Activated naive CD8-positive, alpha-beta T cell treated with anti-CD3 and anti-CD28 coated beads for 36 hours (primary cell): ENCODE measurements at regions not wholly inside any gene's neighbourhood (a gene's known extent, or its start where the extent isn't known, plus 50 kb on each side); places are given as distances from the start of the nearest gene placed in this dataset.

ENCODE experiments used
- DNase-seq: peaks from one replicate; pipeline ENCODE4 v3.0.0; 2021
- H3K27ac Mint-ChIP-seq: one replicate; pipeline ENCODE4 v1.8.0; 2022; ENCODE audit warnings: mild to moderate bottlenecking, moderate library complexity, mixed read lengths
- H3K27me3 Mint-ChIP-seq: one replicate; pipeline ENCODE4 v1.8.0; 2022; ENCODE audit warnings: mild to moderate bottlenecking, mixed read lengths
- H3K36me3 Mint-ChIP-seq: one replicate; pipeline ENCODE4 v1.8.0; 2021; ENCODE audit warnings: mild to moderate bottlenecking, mixed read lengths
- H3K4me1 Mint-ChIP-seq: one replicate; pipeline ENCODE4 v1.8.0; 2021; ENCODE audit warnings: mixed read lengths
- H3K4me3 Mint-ChIP-seq: one replicate; pipeline ENCODE4 v1.8.0; 2022; ENCODE audit warnings: mild to moderate bottlenecking, moderate library complexity, mixed read lengths
- H3K9me3 Mint-ChIP-seq: one replicate; pipeline ENCODE4 v1.8.0; 2022; ENCODE audit warnings: mixed read lengths

GRCh38 chr9:107914151-107914550 lies 424.6 kb upstream of the KLF4 start:
- Mint-ChIP-seq H3K9me3 (peaks cover 7% of the 10 kb centered on the region), H3K27ac (no peak overlapping the region), H3K27me3 (no peaks in the 10 kb centered on the region), H3K4me3 (no peak overlapping the region), H3K36me3 (no peaks in the 10 kb centered on the region), H3K4me1 (no peaks in the 10 kb centered on the region)
- DNase-seq: no peak

- no peaks in the 10 kb centered on the region for H3K4me1 Mint-ChIP-seq
- no peak overlapping the region for H3K27ac Mint-ChIP-seq
- H3K27me3 Mint-ChIP-seq: no peaks in the 10 kb centered on the region
- DNase-seq: no peak
- no peaks in the 10 kb centered on the region for H3K36me3 Mint-ChIP-seq
- peaks cover 4% of the 10 kb centered on the region for H3K9me3 Mint-ChIP-seq
- H3K4me3 Mint-ChIP-seq: no peak overlapping the region
Measured at GRCh38 chr9:107907715-107908114, 418.1 kb upstream of the KLF4 start.

GRCh38 chr9:107907255-107907654 lies 417.7 kb upstream of the KLF4 start:
- Mint-ChIP-seq H3K4me3 (no peak overlapping the region), H3K27me3 (no peaks in the 10 kb centered on the region), H3K27ac (no peak overlapping the region), H3K36me3 (no peaks in the 10 kb centered on the region), H3K9me3 (no peaks in the 10 kb centered on the region), H3K4me1 (no peaks in the 10 kb centered on the region)
- no peak for DNase-seq

GRCh38 chr9:107906074-107906473 lies 416.5 kb upstream of the KLF4 start:
- no peaks in the 10 kb centered on the region for H3K9me3 Mint-ChIP-seq
- no peaks in the 10 kb centered on the region for H3K4me1 Mint-ChIP-seq
- H3K4me3 Mint-ChIP-seq: no peak overlapping the region
- H3K27me3 Mint-ChIP-seq: no peaks in the 10 kb centered on the region
- H3K36me3 Mint-ChIP-seq: no peaks in the 10 kb centered on the region
- no peak for DNase-seq
- no peak overlapping the region for H3K27ac Mint-ChIP-seq

- no peak for DNase-seq
- Mint-ChIP-seq H3K9me3 (no peaks in the 10 kb centered on the region), H3K4me3 (no peak overlapping the region), H3K36me3 (no peaks in the 10 kb centered on the region), H3K4me1 (no peaks in the 10 kb centered on the region), H3K27ac (no peak overlapping the region), H3K27me3 (no peaks in the 10 kb centered on the region)
Measured at GRCh38 chr9:107905308-107906020, 415.9 kb upstream of the KLF4 start.

GRCh38 chr9:107899961-107900330 lies 410.4 kb upstream of the KLF4 start:
- Mint-ChIP-seq H3K27me3 (no peaks in the 10 kb centered on the region), H3K4me3 (no peak overlapping the region), H3K36me3 (no peaks in the 10 kb centered on the region), H3K9me3 (no peaks in the 10 kb centered on the region), H3K27ac (no peak overlapping the region), H3K4me1 (no peaks in the 10 kb centered on the region)
- no peak for DNase-seq

- DNase-seq: no peak
- Mint-ChIP-seq H3K9me3 (no peaks in the 10 kb centered on the region), H3K4me3 (no peak overlapping the region), H3K4me1 (no peaks in the 10 kb centered on the region), H3K36me3 (no peaks in the 10 kb centered on the region), H3K27me3 (no peaks in the 10 kb centered on the region), H3K27ac (no peak overlapping the region)
Measured at GRCh38 chr9:107898761-107899160, 409.2 kb upstream of the KLF4 start.

- H3K27ac Mint-ChIP-seq: no peak overlapping the region
- no peak overlapping the region for H3K4me3 Mint-ChIP-seq
- no peaks in the 10 kb centered on the region for H3K9me3 Mint-ChIP-seq
- DNase-seq: no peak
- H3K27me3 Mint-ChIP-seq: no peaks in the 10 kb centered on the region
- H3K36me3 Mint-ChIP-seq: no peaks in the 10 kb centered on the region
- H3K4me1 Mint-ChIP-seq: no peaks in the 10 kb centered on the region
Measured at GRCh38 chr9:107896544-107896943, 407.0 kb upstream of the KLF4 start.

GRCh38 chr9:107895501-107896001 lies 406.0 kb upstream of the KLF4 start:
- Mint-ChIP-seq H3K27ac (no peak overlapping the region), H3K4me1 (no peaks in the 10 kb centered on the region), H3K27me3 (no peaks in the 10 kb centered on the region), H3K9me3 (peaks cover 2% of the 10 kb centered on the region), H3K4me3 (no peak overlapping the region), H3K36me3 (no peaks in the 10 kb centered on the region)
- DNase-seq: no peak

- Mint-ChIP-seq H3K27ac (no peak overlapping the region), H3K27me3 (no peaks in the 10 kb centered on the region), H3K9me3 (peaks cover 2% of the 10 kb centered on the region), H3K4me3 (no peak overlapping the region), H3K4me1 (no peaks in the 10 kb centered on the region), H3K36me3 (no peaks in the 10 kb centered on the region)
- DNase-seq: no peak
Measured at GRCh38 chr9:107894572-107895261, 405.1 kb upstream of the KLF4 start.

- Mint-ChIP-seq H3K36me3 (no peaks in the 10 kb centered on the region), H3K27me3 (no peaks in the 10 kb centered on the region), H3K4me3 (no peak overlapping the region), H3K4me1 (no peaks in the 10 kb centered on the region), H3K9me3 (peaks cover 2% of the 10 kb centered on the region), H3K27ac (no peak overlapping the region)
- no peak for DNase-seq
Measured at GRCh38 chr9:107890921-107891465, 401.4 kb upstream of the KLF4 start.

- DNase-seq: no peak
- H3K4me1 Mint-ChIP-seq: no peaks in the 10 kb centered on the region
- no peaks in the 10 kb centered on the region for H3K27me3 Mint-ChIP-seq
- H3K4me3 Mint-ChIP-seq: no peak overlapping the region
- H3K36me3 Mint-ChIP-seq: no peaks in the 10 kb centered on the region
- H3K9me3 Mint-ChIP-seq: peaks cover 2% of the 10 kb centered on the region
- no peak overlapping the region for H3K27ac Mint-ChIP-seq
Measured at GRCh38 chr9:107888773-107889227, 399.2 kb upstream of the KLF4 start.

GRCh38 chr9:107886826-107887225 lies 397.3 kb upstream of the KLF4 start:
- Mint-ChIP-seq H3K4me3 (no peak overlapping the region), H3K27me3 (no peaks in the 10 kb centered on the region), H3K27ac (no peak overlapping the region), H3K36me3 (no peaks in the 10 kb centered on the region), H3K4me1 (no peaks in the 10 kb centered on the region), H3K9me3 (peaks cover 2% of the 10 kb centered on the region)
- DNase-seq: no peak

GRCh38 chr9:107883496-107884124 lies 394.0 kb upstream of the KLF4 start:
- DNase-seq: no peak
- no peak overlapping the region for H3K27ac Mint-ChIP-seq
- no peaks in the 10 kb centered on the region for H3K4me1 Mint-ChIP-seq
- no peaks in the 10 kb centered on the region for H3K27me3 Mint-ChIP-seq
- no peak overlapping the region for H3K4me3 Mint-ChIP-seq
- H3K36me3 Mint-ChIP-seq: no peaks in the 10 kb centered on the region
- no peaks in the 10 kb centered on the region for H3K9me3 Mint-ChIP-seq

GRCh38 chr9:107881626-107882300 lies 392.2 kb upstream of the KLF4 start:
- Mint-ChIP-seq H3K36me3 (no peaks in the 10 kb centered on the region), H3K9me3 (no peaks in the 10 kb centered on the region), H3K4me3 (no peak overlapping the region), H3K4me1 (no peaks in the 10 kb centered on the region), H3K27me3 (no peaks in the 10 kb centered on the region), H3K27ac (no peak overlapping the region)
- DNase-seq: no peak
